Neuronal stem cell (in vitro differentiated cells): ENCODE measurements at regions not wholly inside any gene's neighbourhood (a gene's known extent, or its start where the extent isn't known, plus 50 kb on each side); places are given as distances from the start of the nearest gene placed in this dataset.

Experiments
- DNase-seq: peaks from one replicate; pipeline ENCODE4 v3.0.0-alpha.2; 2013; ENCODE audit warnings: low spot score
- H2AFZ ChIP-seq: one replicate; pipeline ENCODE4 v1.6.1; 2013; ENCODE audit warnings: mild to moderate bottlenecking, low read length, inconsistent platforms
- H2AK5ac ChIP-seq: 2 replicates; pipeline ENCODE4 v1.6.1; 2013; ENCODE audit warnings: low read depth, mild to moderate bottlenecking, inconsistent platforms, low read length, moderate library complexity, mixed read lengths
- H2BK120ac ChIP-seq: 2 replicates; pipeline ENCODE4 v1.6.1; 2013; ENCODE audit warnings: low read depth, mild to moderate bottlenecking, inconsistent platforms, low read length, moderate library complexity, mixed read lengths
- H2BK12ac ChIP-seq: one replicate; pipeline ENCODE4 v1.6.1; 2013; ENCODE audit warnings: low read length, inconsistent platforms
- H2BK15ac ChIP-seq: 2 replicates; pipeline ENCODE4 v1.6.1; 2013; ENCODE audit warnings: mild to moderate bottlenecking, low read length, inconsistent platforms, mixed read lengths
- H2BK5ac ChIP-seq: one replicate; pipeline ENCODE4 v1.6.1; 2013; ENCODE audit warnings: inconsistent platforms, mild to moderate bottlenecking, low read length, moderate library complexity
- H3K14ac ChIP-seq: one replicate; pipeline ENCODE4 v1.6.1; 2013; ENCODE audit warnings: low read length, inconsistent platforms
- H3K18ac ChIP-seq: 2 replicates; pipeline ENCODE4 v1.6.1; 2013; ENCODE audit warnings: low read length, inconsistent platforms
- H3K23ac ChIP-seq: 2 replicates; pipeline ENCODE4 v1.6.1; 2013; ENCODE audit warnings: low read depth, mild to moderate bottlenecking, mixed read lengths, low read length, inconsistent platforms; ENCODE audit not compliant: poor library complexity
- H3K27ac ChIP-seq: replicated peaks from 3 replicates; pipeline ENCODE4 v1.5.1; 2013; ENCODE audit warnings: low read length, inconsistent platforms
- H3K27me3 ChIP-seq, 3 experiments: 2 replicates each; pipeline ENCODE4 v1.6.1; 2013; ENCODE audit warnings: low read length in 3 of 3, mild to moderate bottlenecking in 2 of 3, inconsistent platforms in 1 of 3, low read depth in 1 of 3, mixed read lengths in 1 of 3, moderate library complexity in 1 of 3; ENCODE audit not compliant: control insufficient read depth in 3 of 3, insufficient read depth in 3 of 3
- H3K36me3 ChIP-seq, 2 donors: replicated peaks in 1 of 2; 2 replicates each; pipeline ENCODE4 v1.6.1; 2013; ENCODE audit warnings: low read length in 2 of 2; ENCODE audit not compliant: control insufficient read depth in 2 of 2, insufficient read depth in 2 of 2
- H3K4ac ChIP-seq: 2 replicates; pipeline ENCODE4 v1.6.1; 2013; ENCODE audit warnings: inconsistent platforms, mild to moderate bottlenecking, low read length, moderate library complexity
- H3K4me1 ChIP-seq, 2 donors: 1 replicate in 1 of 2; 2 replicates in 1 of 2; pipeline ENCODE4 v1.6.1; 2013; ENCODE audit warnings: low read length in 2 of 2, low read depth in 1 of 2; ENCODE audit not compliant: control insufficient read depth in 2 of 2, insufficient read depth in 1 of 2
- H3K4me2 ChIP-seq: one replicate; pipeline ENCODE4 v1.6.1; 2013; ENCODE audit warnings: mild to moderate bottlenecking, low read length, inconsistent platforms; ENCODE audit not compliant: insufficient read depth, poor library complexity, severe bottlenecking
- H3K4me3 ChIP-seq, 2 donors: 2 replicates each; pipeline ENCODE4 v1.5.1; 2013; ENCODE audit warnings: low read length in 2 of 2, mild to moderate bottlenecking in 2 of 2, inconsistent platforms in 1 of 2, moderate library complexity in 1 of 2
- H3K79me1 ChIP-seq: one replicate; pipeline ENCODE4 v1.6.1; 2013; ENCODE audit warnings: low read depth, mild to moderate bottlenecking, inconsistent platforms, low read length, moderate library complexity
- H3K9ac ChIP-seq: one replicate; pipeline ENCODE4 v1.6.1; 2013; ENCODE audit warnings: mild to moderate bottlenecking, low read depth, low read length, inconsistent platforms; ENCODE audit not compliant: poor library complexity
- H3K9me3 ChIP-seq, 2 donors: replicated peaks in 1 of 2; 2 replicates each; pipeline versions ENCODE3 to v1.6.1; 2013; ENCODE audit warnings: low read length in 2 of 2, mild to moderate bottlenecking in 2 of 2, inconsistent platforms in 1 of 2, low read depth in 1 of 2, mixed read lengths in 1 of 2, moderate library complexity in 1 of 2; ENCODE audit not compliant: control insufficient read depth in 2 of 2, insufficient read depth in 1 of 2
- H4K8ac ChIP-seq: one replicate; pipeline ENCODE4 v1.6.1; 2013; ENCODE audit warnings: low read depth, mild to moderate bottlenecking, inconsistent platforms, low read length, moderate library complexity
- H4K91ac ChIP-seq: one replicate; pipeline ENCODE4 v1.6.1; 2013; ENCODE audit warnings: low read length, low read depth, mild to moderate bottlenecking, inconsistent platforms; ENCODE audit not compliant: poor library complexity
- WGBS, 2 donors: extraction: QIAGEN DNeasy Blood & Tissue Kit; methylation state at CpG; one replicate each; pipeline ENCODE4 v1.1.7; 2013; ENCODE audit warnings: missing lambda C conversion rate in 2 of 2, mixed read lengths in 1 of 2; ENCODE audit not compliant: insufficient read length in 2 of 2, insufficient replicate concordance in 1 of 2; ENCODE audit errors: extremely low coverage in 2 of 2; 5-methylcytosine and 5-hydroxymethylcytosine counted together

GRCh38 chr6:132961122-132961521, 146.8 kb downstream of the RPS12 start:
- Histone ChIP-seq H3K27me3 (no peaks in the 10 kb centered on the region), H2AFZ (no peak overlapping the region), H3K14ac (no peak overlapping the region), H3K36me3 (no peaks in the 10 kb centered on the region), H3K9ac (no peak overlapping the region), H3K79me1 (no peaks in the 10 kb centered on the region), H3K4me1 (peaks cover 0 to 10% of the 10 kb centered on the region in 2 donors), H3K27ac (no peak overlapping the region), H4K8ac (no peak overlapping the region), H3K18ac (no peak overlapping the region), H2BK15ac (no peak overlapping the region), H2BK5ac (no peak overlapping the region), H3K4ac (no peak overlapping the region), H3K9me3 (no peaks in the 10 kb centered on the region), H3K4me3 (no peak overlapping the region), H3K23ac (no peak overlapping the region), H2BK120ac (no peak overlapping the region), H3K4me2 (no peak overlapping the region), H2AK5ac (no peak overlapping the region), H4K91ac (no peak overlapping the region), H2BK12ac (no peak overlapping the region)
- no CpG with 5 or more reads among the region's 4 CpGs for WGBS, 2 donors
- no peak for DNase-seq

DNA sequence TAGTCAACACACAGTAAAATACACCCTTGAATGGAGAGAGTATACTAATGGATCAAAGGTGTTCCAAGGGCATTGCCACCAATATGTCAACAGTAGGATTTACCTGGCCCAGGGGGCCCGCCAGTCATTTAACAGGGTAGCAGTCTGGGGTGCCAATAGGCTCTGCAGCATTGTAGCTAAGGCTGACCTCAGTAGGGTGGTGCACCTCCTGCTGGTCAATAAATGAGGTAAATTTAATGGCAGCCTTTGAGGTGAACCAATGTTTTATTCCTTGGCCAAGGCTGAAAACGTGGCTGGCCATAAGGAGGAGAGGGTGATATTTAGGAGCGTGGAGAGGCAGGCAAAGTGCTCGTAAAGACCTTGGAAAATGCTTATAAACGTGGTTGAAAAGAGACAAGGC, 147.2 kb downstream of the RPS12 start:
- no peaks in the 10 kb centered on the region for H3K79me1 ChIP-seq
- H3K18ac ChIP-seq, result peak overlapping the region; percentile 36
- H3K9ac ChIP-seq, result no peak overlapping the region
- no peak overlapping the region for H2BK15ac ChIP-seq
- H2BK5ac ChIP-seq, result no peak overlapping the region
- H3K14ac ChIP-seq, result no peak overlapping the region
- H3K4me3 ChIP-seq, result no peak overlapping the region
- no peak overlapping the region for H2BK120ac ChIP-seq
- peaks cover 0 to 10% of the 10 kb centered on the region in 2 donors for H3K4me1 ChIP-seq
- no peak overlapping the region for H2AFZ ChIP-seq
- DNase-seq, result no peak
- H3K9me3 ChIP-seq, result no peaks in the 10 kb centered on the region
- no peak overlapping the region for H3K23ac ChIP-seq
- H2AK5ac ChIP-seq, result no peak overlapping the region
- no peaks in the 10 kb centered on the region for H3K36me3 ChIP-seq
- WGBS, 2 donors, result no CpG with 5 or more reads among the region's 5 CpGs
- no peak overlapping the region for H3K4ac ChIP-seq
- H3K27ac ChIP-seq, result no peak overlapping the region
- H2BK12ac ChIP-seq, result no peak overlapping the region
- H3K27me3 ChIP-seq, result no peaks in the 10 kb centered on the region
- H4K91ac ChIP-seq, result no peak overlapping the region
- no peak overlapping the region for H4K8ac ChIP-seq
- no peak overlapping the region for H3K4me2 ChIP-seq

DNA sequence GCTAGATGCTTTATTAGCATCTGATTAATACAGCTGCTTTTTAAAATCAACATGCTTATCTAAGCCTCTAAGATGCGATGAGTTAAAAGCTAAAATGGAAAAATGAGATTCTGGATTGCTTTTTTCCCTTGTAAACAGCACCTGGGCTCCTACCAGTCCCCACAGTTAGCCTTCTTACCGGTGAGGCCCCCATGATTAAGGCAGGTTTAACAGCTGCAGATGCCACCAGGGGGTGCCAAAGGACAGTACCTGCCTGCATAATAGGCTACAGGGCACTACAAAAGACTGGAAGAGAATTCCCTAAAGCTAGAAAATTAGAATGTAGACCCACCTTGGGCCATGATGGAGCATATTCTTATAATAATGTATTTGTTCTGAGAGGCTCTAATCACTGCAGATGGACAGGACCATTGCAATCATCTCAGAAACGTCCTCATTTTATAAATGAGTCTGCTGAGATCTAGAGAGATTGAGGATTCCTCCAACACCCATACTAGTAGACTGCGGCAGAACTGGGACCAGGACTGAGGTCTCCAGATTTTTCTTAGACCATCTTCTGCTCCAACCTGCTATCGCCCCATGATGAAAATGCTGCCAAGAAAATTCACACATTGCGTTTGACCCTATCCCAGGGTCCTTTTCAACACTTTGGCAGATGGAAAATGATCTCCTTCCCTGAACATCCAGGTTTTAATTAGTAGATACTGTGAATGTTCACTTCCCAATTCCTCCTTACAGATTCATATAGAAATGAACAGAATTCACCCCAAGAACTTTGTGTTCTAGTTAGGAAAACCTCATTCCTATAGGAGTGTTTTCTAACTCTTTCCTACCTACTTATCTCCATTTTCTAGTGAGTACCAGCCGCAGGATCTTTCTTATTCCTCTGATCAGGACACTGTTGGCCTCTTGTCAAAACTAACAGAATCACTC, 148.8 kb downstream of the RPS12 start:
- Histone ChIP-seq H4K91ac (no peak overlapping the region), H2AK5ac (no peak overlapping the region), H3K79me1 (no peaks in the 10 kb centered on the region), H2AFZ (no peak overlapping the region), H3K36me3 (no peaks in the 10 kb centered on the region), H2BK12ac (no peak overlapping the region), H3K4me3 (no peak overlapping the region), H3K4ac (no peak overlapping the region), H2BK120ac (no peak overlapping the region), H3K27me3 (no peaks in the 10 kb centered on the region), H4K8ac (no peak overlapping the region), H2BK5ac (no peak overlapping the region), H3K4me1 (peaks cover 0 to 10% of the 10 kb centered on the region in 2 donors), H2BK15ac (no peak overlapping the region), H3K23ac (no peak overlapping the region), H3K9me3 (no peaks in the 10 kb centered on the region), H3K4me2 (no peak overlapping the region), H3K27ac (no peak overlapping the region), H3K18ac (no peak overlapping the region), H3K9ac (no peak overlapping the region), H3K14ac (no peak overlapping the region)
- peak; percentile 64 for DNase-seq
- no CpG with 5 or more reads among the region's 7 CpGs for WGBS, 2 donors

DNA sequence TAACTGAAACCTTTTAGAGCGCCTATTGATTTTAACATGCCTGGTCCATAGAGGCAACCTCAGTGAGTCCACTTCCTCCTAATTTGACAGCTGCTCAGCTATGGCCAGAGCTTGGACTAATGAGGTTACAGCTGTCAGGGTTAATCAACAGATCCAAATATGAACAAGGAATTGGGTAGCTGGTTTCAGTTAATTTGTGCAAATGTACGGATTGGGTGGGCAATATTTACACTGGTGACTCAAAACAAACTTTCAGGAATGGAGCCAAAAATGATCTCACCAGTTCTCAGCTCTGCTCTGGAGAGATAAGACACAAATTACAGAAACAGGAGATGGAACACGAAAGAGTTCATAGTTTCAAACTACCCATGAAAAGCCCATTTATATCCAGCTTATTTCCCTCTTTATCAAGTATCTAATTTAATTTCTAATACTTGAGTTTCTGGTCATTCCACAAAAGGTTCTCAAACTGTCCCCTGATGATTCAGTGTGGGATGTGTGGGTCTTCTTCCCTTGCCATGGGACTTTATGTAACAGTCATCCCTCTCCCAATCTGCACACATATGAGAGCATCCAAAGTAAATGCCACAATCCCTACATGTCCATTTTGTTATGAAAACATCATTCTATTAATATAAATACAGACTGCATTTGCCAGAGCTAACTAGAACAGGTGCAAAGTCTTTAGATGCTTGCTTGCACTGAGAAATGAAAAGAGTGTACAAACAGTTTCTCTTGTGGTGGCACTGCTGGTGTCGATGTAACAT, 149.9 kb downstream of the RPS12 start:
- Histone ChIP-seq H2BK15ac (no peak overlapping the region), H2BK12ac (no peak overlapping the region), H2BK5ac (no peak overlapping the region), H3K36me3 (no peaks in the 10 kb centered on the region), H4K91ac (no peak overlapping the region), H3K14ac (no peak overlapping the region), H3K27ac (no peak overlapping the region), H3K4me1 (peaks cover 0 to 6% of the 10 kb centered on the region in 2 donors), H2AFZ (no peak overlapping the region), H3K18ac (no peak overlapping the region), H3K9ac (no peak overlapping the region), H3K4me3 (no peak overlapping the region), H2BK120ac (no peak overlapping the region), H3K27me3 (no peaks in the 10 kb centered on the region), H3K4ac (no peak overlapping the region), H3K79me1 (no peaks in the 10 kb centered on the region), H3K23ac (no peak overlapping the region), H2AK5ac (no peak overlapping the region), H3K9me3 (no peaks in the 10 kb centered on the region), H4K8ac (no peak overlapping the region), H3K4me2 (no peak overlapping the region)
- WGBS, 2 donors, result no CpG with 5 or more reads among the region's 4 CpGs
- DNase-seq, result no peak
